Suprapubic skin (tissue), 4 donors: ENCODE measurements at regions not wholly inside any gene's neighbourhood (a gene's known extent, or its start where the extent isn't known, plus 50 kb on each side); places are given as distances from the start of the nearest gene placed in this dataset.

Experiments used
- DNase-seq, 2 donors: peaks; one replicate each; pipeline ENCODE4 v3.0.0-alpha.2; 2019; ENCODE audit warnings: low spot score in 2 of 2
- H3K27ac ChIP-seq: fragments of 200-600 bp; sonication (generic); one replicate; pipeline ENCODE4 v1.5.1; 2019
- H3K27me3 ChIP-seq: fragments of 200-600 bp; sonication (generic); one replicate; pipeline ENCODE4 v1.5.1; 2019
- H3K36me3 ChIP-seq: fragments of 200-600 bp; sonication (generic); one replicate; pipeline ENCODE4 v1.5.1; 2019
- H3K4me1 ChIP-seq: fragments of 200-600 bp; sonication (generic); one replicate; pipeline ENCODE4 v1.5.1; 2019
- H3K4me3 ChIP-seq: fragments of 200-600 bp; sonication (generic); one replicate; pipeline ENCODE4 v1.5.1; 2019; ENCODE audit warnings: mild to moderate bottlenecking
- H3K9me3 ChIP-seq: fragments of 200-600 bp; sonication (generic); one replicate; pipeline ENCODE4 v1.5.1; 2019
- CTCF ChIP-seq, 2 donors: fragments of 200-600 bp in 1 of 2; fragments of 450-650 bp in 1 of 2; sonication (generic) in 1 of 2; IDR thresholded peaks; one replicate each; pipeline ENCODE4 v1.5.1; 2016 to 2019; ENCODE audit warnings: antibody characterized with exemption in 2 of 2, mild to moderate bottlenecking in 1 of 2, moderate library complexity in 1 of 2
- EP300 ChIP-seq: sonication (generic); formaldehyde crosslinking; IDR thresholded peaks from one replicate; pipeline ENCODE4 v1.6.1; 2017; ENCODE audit warnings: antibody characterized with exemption
- POLR2A ChIP-seq, 2 donors: fragments of 450-650 bp; IDR thresholded peaks; one replicate each; pipeline ENCODE4 v1.6.1; 2017; ENCODE audit warnings: antibody characterized with exemption in 2 of 2, mild to moderate bottlenecking in 2 of 2, moderate library complexity in 2 of 2
- POLR2AphosphoS5 ChIP-seq, 3 donors: sonication (generic); formaldehyde crosslinking; IDR thresholded peaks; one replicate each; pipeline ENCODE4 v1.6.1; 2017; ENCODE audit warnings: antibody characterized with exemption in 3 of 3
- WGBS: methylation state at CpG from one replicate; pipeline ENCODE4 v1.1.5; 2018; 5-methylcytosine and 5-hydroxymethylcytosine counted together

GRCh38 chr19:27733551-27734266, 1479.2 kb downstream of the UQCRFS1 start:
- 83% methylated on average over 4 of the region's 4 CpGs for WGBS
- no peaks in the 10 kb centered on the region for H3K4me1 ChIP-seq
- H3K27me3 ChIP-seq = no peaks in the 10 kb centered on the region
- peaks cover 6% of the 10 kb centered on the region for H3K36me3 ChIP-seq
- TF ChIP-seq POLR2AphosphoS5 (IDR thresholded peaks at IDR 0.05) = no peak
- no peak for TF ChIP-seq EP300
- TF ChIP-seq CTCF (IDR thresholded peaks at IDR 0.05) = no peak
- no peak for TF ChIP-seq POLR2A (IDR thresholded peaks at IDR 0.05)
- no peak for DNase-seq
- H3K4me3 ChIP-seq = no peak overlapping the region
- no peak overlapping the region for H3K27ac ChIP-seq
- H3K9me3 ChIP-seq = peaks cover 5% of the 10 kb centered on the region

GRCh38 chr19:27729332-27729731, 1483.6 kb downstream of the UQCRFS1 start:
- Histone ChIP-seq H3K36me3 (no peaks in the 10 kb centered on the region), H3K27ac (no peak overlapping the region), H3K4me3 (no peak overlapping the region), H3K27me3 (no peaks in the 10 kb centered on the region), H3K4me1 (no peaks in the 10 kb centered on the region), H3K9me3 (peaks cover 22% of the 10 kb centered on the region)
- TF ChIP-seq EP300 (no peak), CTCF (IDR thresholded peaks at IDR 0.05) (no peak), POLR2A (IDR thresholded peaks at IDR 0.05) (no peak)
- 86% methylated on average over 2 of the region's 2 CpGs for WGBS
- no peak for DNase-seq

- no peak for TF ChIP-seq POLR2AphosphoS5 (IDR thresholded peaks at IDR 0.05)
- H3K36me3 ChIP-seq = no peaks in the 10 kb centered on the region
- peaks cover 16% of the 10 kb centered on the region for H3K9me3 ChIP-seq
- no peaks in the 10 kb centered on the region for H3K27me3 ChIP-seq
- no peak for DNase-seq
- H3K4me1 ChIP-seq = no peaks in the 10 kb centered on the region
- H3K4me3 ChIP-seq = no peak overlapping the region
- no peak overlapping the region for H3K27ac ChIP-seq
- WGBS = 82% methylated on average over 4 of the region's 4 CpGs
Measured at GRCh38 chr19:27722625-27723024, 1490.3 kb downstream of the UQCRFS1 start.

DNA sequence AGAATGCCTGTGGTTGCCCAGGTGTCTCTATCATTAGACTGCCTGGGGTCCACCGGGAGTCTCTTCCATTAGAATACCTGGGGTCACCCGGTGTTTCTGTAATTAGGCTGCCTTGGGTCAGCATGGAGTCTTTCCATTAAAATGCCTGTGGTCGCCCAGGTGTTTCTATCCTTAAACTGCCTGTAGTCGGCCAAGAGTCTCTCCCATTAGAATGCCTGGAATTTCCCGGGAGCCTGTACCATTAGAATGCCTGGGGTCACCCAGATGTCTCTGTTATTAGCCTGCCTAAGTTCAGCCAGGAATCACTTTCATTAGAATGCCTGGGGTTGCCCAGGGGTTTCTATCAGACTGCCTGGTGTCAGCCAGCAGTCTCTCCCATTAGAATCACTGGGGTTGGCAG, 1492.8 kb downstream of the UQCRFS1 start:
- no peaks in the 10 kb centered on the region for H3K36me3 ChIP-seq
- no peak for TF ChIP-seq POLR2AphosphoS5 (IDR thresholded peaks at IDR 0.05)
- TF ChIP-seq POLR2A (IDR thresholded peaks at IDR 0.05) = no peak
- no peak for TF ChIP-seq EP300
- DNase-seq = no peak
- WGBS = 70% methylated on average over 3 of the region's 5 CpGs
- H3K9me3 ChIP-seq = peaks cover 18% of the 10 kb centered on the region
- no peaks in the 10 kb centered on the region for H3K27me3 ChIP-seq
- no peak overlapping the region for H3K4me3 ChIP-seq
- no peak overlapping the region for H3K27ac ChIP-seq
- no peaks in the 10 kb centered on the region for H3K4me1 ChIP-seq

DNA sequence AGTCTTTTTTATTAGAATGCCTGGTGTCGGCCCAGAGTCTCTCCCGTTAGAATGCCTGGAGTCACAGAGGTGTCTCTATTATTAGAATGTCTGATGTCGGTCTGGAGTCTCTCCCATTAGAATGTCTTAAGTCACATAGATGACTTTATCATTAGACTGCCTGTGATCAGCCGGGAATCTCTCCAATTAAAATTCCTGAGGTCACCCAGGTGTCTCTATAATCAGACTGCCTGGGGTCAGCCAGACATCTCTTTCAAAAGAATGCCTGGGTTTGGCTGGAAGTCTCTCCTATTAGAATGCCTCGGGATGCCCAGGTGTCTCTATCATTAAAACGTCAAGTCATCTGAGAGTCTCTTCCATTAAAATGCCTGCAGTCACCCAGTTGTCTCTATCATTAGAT, 1493.9 kb downstream of the UQCRFS1 start:
- no peak overlapping the region for H3K4me3 ChIP-seq
- no peaks in the 10 kb centered on the region for H3K4me1 ChIP-seq
- TF ChIP-seq POLR2AphosphoS5 (IDR thresholded peaks at IDR 0.05) (no peak), POLR2A (IDR thresholded peaks at IDR 0.05) (no peak), EP300 (no peak), CTCF (IDR thresholded peaks at IDR 0.05) (no peak)
- H3K27me3 ChIP-seq = no peaks in the 10 kb centered on the region
- H3K27ac ChIP-seq = no peak overlapping the region
- peaks cover 15% of the 10 kb centered on the region for H3K9me3 ChIP-seq
- DNase-seq = no peak
- 87% methylated on average over 5 of the region's 6 CpGs for WGBS
- no peaks in the 10 kb centered on the region for H3K36me3 ChIP-seq

DNA sequence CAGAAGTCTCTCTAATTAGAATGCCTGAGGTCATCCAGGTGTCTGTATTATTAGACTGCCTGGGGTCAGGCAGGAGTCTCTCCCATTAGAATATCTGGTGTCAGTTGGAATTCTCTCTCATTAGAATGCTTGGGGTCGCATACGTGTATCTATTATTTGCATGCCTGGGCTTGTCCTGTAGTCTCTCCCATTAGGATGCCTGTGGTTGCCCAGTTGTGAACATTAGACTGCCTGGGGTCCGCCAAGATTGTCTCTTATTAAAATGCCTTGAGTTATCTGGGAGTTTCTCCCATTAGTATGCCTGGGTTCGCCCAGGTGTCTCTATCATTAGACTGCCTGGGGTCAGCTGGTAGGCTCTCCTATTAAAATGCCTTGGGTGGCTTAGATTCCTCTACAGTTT, 1494.7 kb downstream of the UQCRFS1 start:
- H3K27me3 ChIP-seq = no peaks in the 10 kb centered on the region
- H3K4me1 ChIP-seq = no peaks in the 10 kb centered on the region
- 69% methylated on average over 4 of the region's 4 CpGs for WGBS
- peaks cover 14% of the 10 kb centered on the region for H3K9me3 ChIP-seq
- TF ChIP-seq EP300 = no peak
- no peak for TF ChIP-seq CTCF (IDR thresholded peaks at IDR 0.05)
- DNase-seq = no peak
- no peak overlapping the region for H3K4me3 ChIP-seq
- H3K27ac ChIP-seq = no peak overlapping the region
- no peaks in the 10 kb centered on the region for H3K36me3 ChIP-seq
